NCI-H2029 treated with DMSO at 0.1 percent for 48 hours (cell line): ENCODE measurements at regions not wholly inside any gene's neighbourhood (a gene's known extent, or its start where the extent isn't known, plus 50 kb on each side); places are given as distances from the start of the nearest gene placed in this dataset.

Experiments used
- DNase-seq: peaks from one replicate; lab custom pipeline; 2025; lab: John Stamatoyannopoulos, UW

GRCh38 chr2:12254280-12254860, 462.4 kb upstream of the TRIB2 start:
- no peak for DNase-seq

- no peak for DNase-seq
These were observed 460.5 kb upstream of the TRIB2 start for GRCh38 chr2:12256206-12256605.

- no peak for DNase-seq
These were observed 459.3 kb upstream of the TRIB2 start for GRCh38 chr2:12257476-12257875.

- no peak for DNase-seq
These were observed 457.2 kb upstream of the TRIB2 start for GRCh38 chr2:12259493-12259892.

GRCh38 chr2:12261986-12262680, 454.6 kb upstream of the TRIB2 start:
- DNase-seq, result no peak

- no peak for DNase-seq
These were observed 453.9 kb upstream of the TRIB2 start for GRCh38 chr2:12262681-12263436.

GRCh38 chr2:12263730-12264129, 453.0 kb upstream of the TRIB2 start:
- DNase-seq, result no peak

GRCh38 chr2:12264146-12264545, 452.6 kb upstream of the TRIB2 start:
- DNase-seq, result no peak

GRCh38 chr2:12265646-12266045, 451.1 kb upstream of the TRIB2 start:
- DNase-seq, result no peak

GRCh38 chr2:12267042-12267441, 449.7 kb upstream of the TRIB2 start:
- no peak for DNase-seq

GRCh38 chr2:12269041-12269972, 447.4 kb upstream of the TRIB2 start:
- no peak for DNase-seq

- DNase-seq, result no peak
These were observed 445.7 kb upstream of the TRIB2 start for GRCh38 chr2:12270876-12271588.

GRCh38 chr2:12271589-12271984, 445.1 kb upstream of the TRIB2 start:
- DNase-seq, result no peak

- no peak for DNase-seq
These were observed 443.6 kb upstream of the TRIB2 start for GRCh38 chr2:12273111-12273510.

GRCh38 chr2:12274591-12274990, 442.1 kb upstream of the TRIB2 start:
- no peak for DNase-seq

- no peak for DNase-seq
These were observed 439.3 kb upstream of the TRIB2 start for GRCh38 chr2:12277241-12278034.

- no peak for DNase-seq
These were observed 438.5 kb upstream of the TRIB2 start for GRCh38 chr2:12278217-12278750.

GRCh38 chr2:12282780-12283695, 433.7 kb upstream of the TRIB2 start:
- DNase-seq, result no peak

- no peak for DNase-seq
These were observed 432.7 kb upstream of the TRIB2 start for GRCh38 chr2:12284037-12284436.
